HEK293 (cell line): ENCODE measurements at regions not wholly inside any gene's neighbourhood (a gene's known extent, or its start where the extent isn't known, plus 50 kb on each side); places are given as distances from the start of the nearest gene placed in this dataset.

Experiments
- CTCF ChIP-seq: fragments of 450-650 bp; formaldehyde crosslinking; IDR thresholded peaks from 2 replicates; pipeline ENCODE4 v1.5.1; 2016; ENCODE audit warnings: missing biosample characterization, missing genetic modification characterization
- OSR2 ChIP-seq: fragments of 450-650 bp; formaldehyde crosslinking; IDR thresholded peaks from 2 replicates; pipeline ENCODE4 v1.5.1; 2016; ENCODE audit warnings: missing biosample characterization, missing genetic modification characterization
- YY1 ChIP-seq: fragments of 450-650 bp; formaldehyde crosslinking; IDR thresholded peaks from 2 replicates; pipeline ENCODE4 v1.5.1; 2018; ENCODE audit warnings: missing biosample characterization, missing genetic modification characterization
- ZBTB7A ChIP-seq: fragments of 450-650 bp; formaldehyde crosslinking; IDR thresholded peaks from 2 replicates; pipeline ENCODE4 v1.5.1; 2016; ENCODE audit warnings: low read depth, missing biosample characterization, missing genetic modification characterization

- TF ChIP-seq CTCF (tag by site-specific recombination) (no peak), ZBTB7A (no peak), YY1 (no peak), OSR2 (tag by site-specific recombination) (no peak)
Observed at GRCh38 chr2:2399396-2399795, 68.3 kb upstream of the MYT1L start.
